Natural killer cell (primary cell): ENCODE measurements at regions not wholly inside any gene's neighbourhood (a gene's known extent, or its start where the extent isn't known, plus 50 kb on each side); places are given as distances from the start of the nearest gene placed in this dataset.
"Not testable (repeated sequence)": the region's sequence is repeated elsewhere in the genome, so short reads cannot be mapped to it uniquely, and the experiment has no call there.

Source experiments
- ATAC-seq, 3 donors: fragments of 150-1000 bp in 2 of 3; fragments of 200-7000 bp in 1 of 3; cut with Tn5 transposase; 1 replicate in 1 of 3; 2 replicates in 2 of 3; pipeline ENCODE4 v1.10.0; 2021; ENCODE audit warnings: mild to moderate bottlenecking in 2 of 3, moderate library complexity in 2 of 3
- DNase-seq, 2 donors: peaks; one replicate each; pipeline versions ENCODE4 v3.0.0 to v3.0.0-alpha.2; 2013 to 2021; ENCODE audit warnings: mixed read lengths in 1 of 2
- H3K27ac ChIP-seq: one replicate; pipeline ENCODE4 v1.5.1; 2013; ENCODE audit warnings: mild to moderate bottlenecking, low read length
- H3K27me3 ChIP-seq: one replicate; pipeline ENCODE4 v1.6.1; 2013; ENCODE audit warnings: low read length; ENCODE audit not compliant: control insufficient read depth, insufficient read depth
- H3K36me3 ChIP-seq: one replicate; pipeline ENCODE4 v1.6.1; 2013; ENCODE audit warnings: low read length; ENCODE audit not compliant: control insufficient read depth, insufficient read depth
- H3K4me1 ChIP-seq: one replicate; pipeline ENCODE4 v1.6.1; 2013; ENCODE audit warnings: low read length; ENCODE audit not compliant: control insufficient read depth, insufficient read depth
- H3K4me3 ChIP-seq: one replicate; pipeline ENCODE4 v1.5.1; 2013; ENCODE audit warnings: low read length
- H3K9me3 ChIP-seq: one replicate; pipeline ENCODE4 v1.6.1; 2013; ENCODE audit warnings: low read length; ENCODE audit not compliant: control insufficient read depth, insufficient read depth
- H3K27ac Mint-ChIP-seq, 2 donors: one replicate each; pipeline ENCODE4 v1.8.0; 2022; ENCODE audit warnings: mild to moderate bottlenecking in 2 of 2, mixed read lengths in 2 of 2, moderate library complexity in 1 of 2
- H3K27me3 Mint-ChIP-seq, 2 donors: one replicate each; pipeline ENCODE4 v1.8.0; 2022; ENCODE audit warnings: low read depth in 2 of 2, mixed read lengths in 2 of 2
- H3K36me3 Mint-ChIP-seq: one replicate; pipeline ENCODE4 v1.8.0; 2022; ENCODE audit warnings: mixed read lengths
- H3K4me1 Mint-ChIP-seq, 2 donors: one replicate each; pipeline ENCODE4 v1.8.0; 2022; ENCODE audit warnings: mixed read lengths in 2 of 2
- H3K4me3 Mint-ChIP-seq: one replicate; pipeline ENCODE4 v1.8.0; 2022; ENCODE audit warnings: mild to moderate bottlenecking, moderate library complexity, mixed read lengths
- H3K9me3 Mint-ChIP-seq, 2 donors: one replicate each; pipeline ENCODE4 v1.8.0; 2022; ENCODE audit warnings: mixed read lengths in 2 of 2
- CTCF ChIP-seq: fragments of 200-600 bp; IDR thresholded peaks from one replicate; pipeline ENCODE4 v1.8.0; 2022; ENCODE audit warnings: antibody characterized with exemption
- WGBS: methylation state at CpG from one replicate; pipeline ENCODE4 v1.1.7; 2013; ENCODE audit warnings: missing lambda C conversion rate; ENCODE audit not compliant: insufficient coverage; 5-methylcytosine and 5-hydroxymethylcytosine counted together
- intact Hi-C: fragments of 100-400 bp; cut with micrococcal nuclease; formaldehyde crosslinking; loops from one replicate; pipeline ENCODE4 v1.14.2; 2022

DNA sequence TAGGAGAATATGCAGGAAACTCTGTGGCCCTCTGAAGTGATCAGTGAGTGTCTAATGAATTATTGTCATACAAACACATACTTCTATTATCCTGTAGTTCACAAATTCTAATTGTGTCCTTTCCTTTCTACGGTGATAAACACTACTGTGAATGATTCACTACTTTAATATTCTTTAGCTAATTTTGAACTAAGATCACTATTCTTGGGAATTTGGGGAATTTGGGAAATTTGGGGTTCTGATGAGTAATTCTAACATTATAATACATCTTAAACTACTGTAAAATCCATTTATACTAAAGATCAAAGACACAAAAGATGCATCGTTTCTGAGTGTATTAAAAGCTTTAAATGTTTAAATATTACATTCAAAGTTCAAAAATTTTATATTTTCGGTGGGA is 1287.2 kb upstream of the CITED2 start:
- WGBS, result no CpG with 5 or more reads among the region's 3 CpGs
- Mint-ChIP-seq H3K9me3 (peaks cover 0 to 6% of the 10 kb centered on the region in 2 donors), H3K27ac (no peak overlapping the region), H3K4me3 (no peak overlapping the region), H3K27me3 (no peaks in the 10 kb centered on the region), H3K36me3 (no peaks in the 10 kb centered on the region), H3K4me1 (no peaks in the 10 kb centered on the region)
- no peak for ATAC-seq
- Histone ChIP-seq H3K27me3 (no peaks in the 10 kb centered on the region), H3K9me3 (no peaks in the 10 kb centered on the region), H3K4me3 (no peak overlapping the region), H3K36me3 (no peaks in the 10 kb centered on the region), H3K4me1 (no peaks in the 10 kb centered on the region), H3K27ac (no peak overlapping the region)
- intact Hi-C loops, result no loop called here
- DNase-seq, result no peak
- no peak for TF ChIP-seq CTCF

DNA sequence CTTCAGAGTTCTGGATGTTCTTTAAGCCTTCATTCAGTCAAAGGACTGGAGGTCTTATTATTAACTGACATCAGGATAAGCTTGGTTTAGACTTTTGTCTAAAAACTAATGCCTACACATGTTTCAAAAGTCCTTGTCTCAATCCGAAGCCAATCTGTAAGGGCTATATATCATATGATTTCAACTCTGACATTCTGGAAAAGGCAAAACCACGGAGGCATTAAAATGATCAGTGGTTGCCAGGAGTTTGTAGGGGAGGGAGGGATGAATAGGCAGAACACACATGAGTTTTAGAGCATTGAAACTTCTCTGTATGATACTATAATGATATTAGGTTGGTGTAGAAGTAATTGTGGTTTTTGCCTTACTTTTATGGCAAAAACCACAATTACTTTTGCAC is 1285.8 kb upstream of the CITED2 start:
- no peak for TF ChIP-seq CTCF
- H3K27me3 ChIP-seq, result no peaks in the 10 kb centered on the region
- Mint-ChIP-seq H3K4me1 (no peaks in the 10 kb centered on the region), H3K36me3 (no peaks in the 10 kb centered on the region), H3K4me3 (no peak overlapping the region), H3K27ac (no peak overlapping the region), H3K27me3 (no peaks in the 10 kb centered on the region), H3K9me3 (peaks cover 0 to 6% of the 10 kb centered on the region in 2 donors)
- intact Hi-C loops, result no loop called here
- H3K4me1 ChIP-seq, result no peaks in the 10 kb centered on the region
- H3K9me3 ChIP-seq, result no peaks in the 10 kb centered on the region
- no peak overlapping the region for H3K4me3 ChIP-seq
- ATAC-seq (no peak), DNase-seq (no peak)
- H3K36me3 ChIP-seq, result no peaks in the 10 kb centered on the region
- H3K27ac ChIP-seq, result no peak overlapping the region
- WGBS, result 23% methylated on average over 2 of the region's 2 CpGs

GRCh38 chr6:140653972-140654371 is 1279.5 kb upstream of the CITED2 start:
- H3K27me3 ChIP-seq, result no peaks in the 10 kb centered on the region
- intact Hi-C loops, result no loop called here
- Mint-ChIP-seq H3K36me3 (no peaks in the 10 kb centered on the region), H3K9me3 (peaks cover 2 to 7% of the 10 kb centered on the region in 2 donors), H3K4me1 (no peaks in the 10 kb centered on the region), H3K4me3 (no peak overlapping the region), H3K27me3 (no peaks in the 10 kb centered on the region), H3K27ac (no peak overlapping the region)
- DNase-seq (no peak), ATAC-seq (no peak)
- no peak overlapping the region for H3K4me3 ChIP-seq
- no peaks in the 10 kb centered on the region for H3K4me1 ChIP-seq
- H3K36me3 ChIP-seq, result no peaks in the 10 kb centered on the region
- H3K9me3 ChIP-seq, result no peaks in the 10 kb centered on the region
- no peak overlapping the region for H3K27ac ChIP-seq
- TF ChIP-seq CTCF, result no peak

DNA sequence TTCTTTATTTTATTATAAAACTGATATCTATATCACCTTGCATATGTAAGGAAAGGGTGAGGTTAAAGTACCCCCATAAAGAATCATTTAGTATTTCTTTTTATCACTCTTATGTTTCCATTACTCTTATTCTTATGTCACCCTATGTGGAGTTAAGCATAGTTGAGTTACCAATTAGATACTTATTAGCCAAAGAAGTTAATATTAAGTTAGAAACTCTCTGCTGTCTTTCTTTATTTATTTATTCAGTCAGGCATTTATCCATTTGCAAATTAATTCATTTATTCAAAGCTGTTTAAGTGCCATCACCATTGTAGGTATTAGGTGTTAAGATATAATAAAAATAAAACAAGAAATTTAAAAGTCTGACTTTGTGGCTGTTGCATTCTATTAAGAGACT is 1279.1 kb upstream of the CITED2 start:
- Histone ChIP-seq H3K4me1 (no peaks in the 10 kb centered on the region), H3K27me3 (no peaks in the 10 kb centered on the region), H3K36me3 (no peaks in the 10 kb centered on the region), H3K9me3 (no peaks in the 10 kb centered on the region), H3K27ac (no peak overlapping the region), H3K4me3 (no peak overlapping the region)
- Mint-ChIP-seq H3K27ac (no peak overlapping the region), H3K36me3 (no peaks in the 10 kb centered on the region), H3K4me1 (no peaks in the 10 kb centered on the region), H3K9me3 (peaks cover 2 to 7% of the 10 kb centered on the region in 2 donors), H3K4me3 (no peak overlapping the region), H3K27me3 (no peaks in the 10 kb centered on the region)
- no peak for TF ChIP-seq CTCF
- intact Hi-C loops, result no loop called here
- ATAC-seq (no peak), DNase-seq (no peak)

DNA sequence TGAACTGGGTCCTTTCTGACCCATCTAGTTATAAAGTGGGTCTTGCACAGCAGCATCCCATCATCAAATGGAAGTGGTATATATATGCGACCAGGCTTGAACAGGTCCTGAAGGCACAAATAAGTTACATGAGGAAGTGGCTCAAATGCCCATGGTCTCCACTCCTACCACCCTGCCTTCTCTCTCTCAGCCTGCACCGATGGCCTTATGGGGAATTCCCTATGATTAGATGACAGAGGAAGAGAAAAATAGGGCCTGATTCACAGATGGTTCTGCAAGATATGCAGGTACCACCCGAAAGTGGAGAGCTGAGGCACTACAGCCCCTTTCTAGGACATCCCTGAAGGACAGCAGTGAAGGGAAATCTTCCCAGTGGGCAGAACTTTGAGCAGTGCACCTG is 1275.1 kb upstream of the CITED2 start:
- H3K4me3 Mint-ChIP-seq, intact Hi-C loops, H3K27ac ChIP-seq, H3K27me3 Mint-ChIP-seq, H3K4me1 ChIP-seq, H3K4me1 Mint-ChIP-seq, H3K27me3 ChIP-seq, ATAC-seq, H3K36me3 ChIP-seq, H3K36me3 Mint-ChIP-seq, H3K4me3 ChIP-seq, H3K27ac Mint-ChIP-seq, DNase-seq, H3K9me3 ChIP-seq: not testable (repeated sequence)
- H3K9me3 Mint-ChIP-seq, result peaks cover 4 to 12% of the 10 kb centered on the region in 2 donors
- 79% methylated on average over 3 of the region's 3 CpGs for WGBS

- H3K27me3 Mint-ChIP-seq, intact Hi-C loops, H3K4me1 Mint-ChIP-seq, H3K27ac Mint-ChIP-seq, H3K4me1 ChIP-seq, H3K36me3 ChIP-seq, H3K27me3 ChIP-seq, H3K4me3 Mint-ChIP-seq, H3K36me3 Mint-ChIP-seq, H3K27ac ChIP-seq, H3K9me3 ChIP-seq, H3K4me3 ChIP-seq, DNase-seq, ATAC-seq: not testable (repeated sequence)
- peaks cover 3 to 11% of the 10 kb centered on the region in 2 donors for H3K9me3 Mint-ChIP-seq
These were observed 1272.9 kb upstream of the CITED2 start for GRCh38 chr6:140647322-140647721.
